ENCODE measurements at regions not wholly inside any gene's neighbourhood (a gene's known extent, or its start where the extent isn't known, plus 50 kb on each side); places are given as distances from the start of the nearest gene placed in this dataset.

DNA sequence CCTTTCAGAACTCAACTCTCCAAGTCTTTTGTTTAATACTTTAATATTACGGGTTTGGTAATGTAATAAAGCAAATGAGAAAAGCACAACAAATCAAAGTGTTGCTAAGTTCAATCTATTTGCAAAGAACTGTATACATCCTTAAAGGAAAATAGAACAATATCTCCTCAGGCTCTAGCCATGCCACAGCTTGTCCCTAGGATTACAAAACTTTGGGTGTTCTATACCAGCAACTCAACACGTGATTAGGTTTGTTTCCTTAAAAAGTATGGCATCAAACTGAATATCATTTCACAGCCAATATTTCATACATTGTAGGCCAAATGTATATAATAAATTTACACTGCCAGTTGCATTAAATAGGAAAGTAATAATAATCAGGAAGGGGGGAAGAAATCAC lies 418.6 kb upstream of the MDFIC2 start:
- no peak overlapping the region for H3K27ac Mint-ChIP-seq
- TF ChIP-seq, protein P1, sequence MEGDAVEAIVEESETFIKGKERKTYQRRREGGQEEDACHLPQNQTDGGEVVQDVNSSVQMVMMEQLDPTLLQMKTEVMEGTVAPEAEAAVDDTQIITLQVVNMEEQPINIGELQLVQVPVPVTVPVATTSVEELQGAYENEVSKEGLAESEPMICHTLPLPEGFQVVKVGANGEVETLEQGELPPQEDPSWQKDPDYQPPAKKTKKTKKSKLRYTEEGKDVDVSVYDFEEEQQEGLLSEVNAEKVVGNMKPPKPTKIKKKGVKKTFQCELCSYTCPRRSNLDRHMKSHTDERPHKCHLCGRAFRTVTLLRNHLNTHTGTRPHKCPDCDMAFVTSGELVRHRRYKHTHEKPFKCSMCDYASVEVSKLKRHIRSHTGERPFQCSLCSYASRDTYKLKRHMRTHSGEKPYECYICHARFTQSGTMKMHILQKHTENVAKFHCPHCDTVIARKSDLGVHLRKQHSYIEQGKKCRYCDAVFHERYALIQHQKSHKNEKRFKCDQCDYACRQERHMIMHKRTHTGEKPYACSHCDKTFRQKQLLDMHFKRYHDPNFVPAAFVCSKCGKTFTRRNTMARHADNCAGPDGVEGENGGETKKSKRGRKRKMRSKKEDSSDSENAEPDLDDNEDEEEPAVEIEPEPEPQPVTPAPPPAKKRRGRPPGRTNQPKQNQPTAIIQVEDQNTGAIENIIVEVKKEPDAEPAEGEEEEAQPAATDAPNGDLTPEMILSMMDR (IDR thresholded peaks at IDR 0.05): no peak
- H3K4me3 Mint-ChIP-seq: no peak overlapping the region
- no peak for DNase-seq
- H3K27me3 Mint-ChIP-seq (ENCODE audit: low read depth, poor library complexity): no peaks in the 10 kb centered on the region
- no peaks in the 10 kb centered on the region for H3K36me3 Mint-ChIP-seq (ENCODE audit: low read depth)
- no peaks in the 10 kb centered on the region for H3K9me3 Mint-ChIP-seq
- peaks cover 23% of the 10 kb centered on the region for H3K4me1 Mint-ChIP-seq

DNA sequence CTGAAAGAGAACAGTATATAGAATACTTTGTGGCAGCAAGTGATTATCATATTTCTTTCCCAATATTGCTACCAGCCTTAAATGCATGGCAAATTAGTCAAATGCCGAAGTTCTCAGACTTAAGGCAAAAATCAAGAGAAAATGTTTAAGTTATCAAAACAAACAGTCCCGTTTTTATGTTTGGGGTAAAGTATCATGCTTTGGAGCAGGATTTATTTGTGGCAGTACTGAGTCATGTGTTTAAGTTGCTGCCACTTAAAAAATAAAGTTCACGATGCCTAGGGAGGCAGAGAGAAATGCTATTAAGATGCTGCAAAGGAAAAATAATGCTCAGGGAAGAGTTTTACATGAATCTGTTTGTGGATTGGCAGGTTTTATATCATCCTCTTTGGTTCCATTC lies 417.4 kb upstream of the MDFIC2 start:
- no peak overlapping the region for H3K4me3 Mint-ChIP-seq
- H3K4me1 Mint-ChIP-seq: peaks cover 26% of the 10 kb centered on the region
- no peaks in the 10 kb centered on the region for H3K9me3 Mint-ChIP-seq
- DNase-seq: no peak
- H3K27me3 Mint-ChIP-seq (ENCODE audit: low read depth, poor library complexity): no peaks in the 10 kb centered on the region
- TF ChIP-seq, protein P1 (IDR thresholded peaks at IDR 0.05): no peak
- H3K36me3 Mint-ChIP-seq (ENCODE audit: low read depth): no peaks in the 10 kb centered on the region
- H3K27ac Mint-ChIP-seq: no peak overlapping the region

DNA sequence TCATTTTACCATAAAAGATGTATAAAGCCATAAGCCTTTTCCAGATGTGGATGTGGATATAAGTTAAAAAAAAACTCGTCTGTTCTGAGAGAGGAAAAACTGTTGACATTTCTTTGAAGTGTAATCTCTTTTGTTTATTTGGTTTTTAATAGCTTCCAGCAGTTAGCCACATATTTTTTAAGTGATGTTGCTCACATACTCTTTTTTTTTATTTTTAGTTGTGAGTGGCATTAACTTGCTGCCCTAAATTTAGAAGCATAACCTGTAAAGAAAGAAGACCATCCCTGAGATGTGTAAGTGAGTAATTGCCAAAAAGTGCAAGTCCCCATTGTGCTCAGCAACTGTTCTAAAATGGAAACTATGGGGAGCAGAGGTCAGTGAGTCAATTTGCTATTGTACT lies 415.9 kb upstream of the MDFIC2 start:
- TF ChIP-seq, protein P1 (IDR thresholded peaks at IDR 0.05): no peak
- Mint-ChIP-seq H3K27ac (no peak overlapping the region), H3K27me3 (ENCODE audit: low read depth, poor library complexity) (no peaks in the 10 kb centered on the region), H3K4me3 (no peak overlapping the region), H3K36me3 (ENCODE audit: low read depth) (no peaks in the 10 kb centered on the region), H3K9me3 (no peaks in the 10 kb centered on the region), H3K4me1 (peaks cover 26% of the 10 kb centered on the region)
- no peak for DNase-seq

DNA sequence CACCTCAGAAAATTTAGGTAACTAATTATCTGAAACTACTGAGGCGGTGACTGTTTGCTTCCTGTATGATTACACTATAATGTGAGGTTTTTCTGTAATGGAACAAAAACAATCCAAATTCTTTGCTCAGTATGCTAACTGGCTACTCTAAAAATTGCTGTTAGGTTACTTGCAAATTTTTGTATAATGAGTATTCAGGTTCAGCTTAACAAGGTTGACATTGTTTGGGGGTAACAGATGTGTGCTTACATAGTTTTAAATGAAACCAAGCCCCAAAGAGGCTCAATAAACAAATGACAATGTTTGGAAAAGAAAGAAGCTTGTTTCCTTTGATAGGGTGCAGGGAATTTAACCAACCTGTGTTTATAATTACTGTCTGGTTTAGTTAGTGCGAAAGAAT lies 414.5 kb upstream of the MDFIC2 start:
- peaks cover 26% of the 10 kb centered on the region for H3K4me1 Mint-ChIP-seq
- no peaks in the 10 kb centered on the region for H3K27me3 Mint-ChIP-seq (ENCODE audit: low read depth, poor library complexity)
- no peaks in the 10 kb centered on the region for H3K9me3 Mint-ChIP-seq
- no peaks in the 10 kb centered on the region for H3K36me3 Mint-ChIP-seq (ENCODE audit: low read depth)
- no peak for DNase-seq
- H3K4me3 Mint-ChIP-seq: no peak overlapping the region
- TF ChIP-seq, protein P1 (IDR thresholded peaks at IDR 0.05): no peak
- H3K27ac Mint-ChIP-seq: no peak overlapping the region

DNA sequence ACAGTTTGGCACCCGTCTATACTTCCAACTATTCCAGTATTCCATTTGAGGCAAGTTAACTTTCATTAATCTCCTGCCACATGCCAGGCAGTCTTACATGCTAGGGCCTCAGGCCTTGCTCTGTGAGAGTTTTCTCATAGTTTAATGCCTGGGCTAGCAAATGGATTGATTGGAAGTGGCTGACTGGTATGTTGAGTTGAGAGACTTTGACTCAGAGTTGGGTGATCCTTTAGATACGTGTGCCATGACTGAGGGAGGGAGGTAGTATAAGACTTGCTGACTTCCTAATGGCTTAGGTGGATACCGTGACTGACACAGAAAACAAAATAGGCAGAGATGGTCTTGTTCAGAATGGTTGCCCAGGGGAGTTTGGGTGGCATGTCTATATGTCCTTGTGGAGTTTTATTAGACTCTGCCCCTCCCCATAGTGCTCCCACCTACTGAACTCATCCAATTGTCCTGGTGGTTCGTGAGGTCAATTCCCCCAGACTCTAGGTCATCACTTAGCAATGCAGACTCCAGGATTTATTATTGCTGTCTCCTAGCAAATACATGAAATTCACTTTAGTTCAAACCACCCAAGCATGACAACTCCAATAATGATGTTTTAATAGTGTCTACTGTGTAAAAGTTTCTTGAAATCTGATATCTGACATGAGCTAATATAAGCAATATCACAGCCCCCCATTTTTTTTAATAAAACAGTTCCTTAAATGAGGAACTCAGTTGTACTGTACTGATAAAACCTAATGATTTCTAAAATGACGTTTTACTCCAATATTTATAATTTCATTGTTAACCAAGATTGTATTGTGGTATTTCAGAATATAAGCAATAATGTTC lies 413.9 kb upstream of the MDFIC2 start:
- TF ChIP-seq, protein P1 (IDR thresholded peaks at IDR 0.05): no peak
- no peaks in the 10 kb centered on the region for H3K36me3 Mint-ChIP-seq (ENCODE audit: low read depth)
- H3K4me3 Mint-ChIP-seq: no peak overlapping the region
- H3K9me3 Mint-ChIP-seq: no peaks in the 10 kb centered on the region
- DNase-seq: no peak
- H3K4me1 Mint-ChIP-seq: peaks cover 26% of the 10 kb centered on the region
- H3K27ac Mint-ChIP-seq: no peak overlapping the region
- H3K27me3 Mint-ChIP-seq (ENCODE audit: low read depth, poor library complexity): no peaks in the 10 kb centered on the region

DNA sequence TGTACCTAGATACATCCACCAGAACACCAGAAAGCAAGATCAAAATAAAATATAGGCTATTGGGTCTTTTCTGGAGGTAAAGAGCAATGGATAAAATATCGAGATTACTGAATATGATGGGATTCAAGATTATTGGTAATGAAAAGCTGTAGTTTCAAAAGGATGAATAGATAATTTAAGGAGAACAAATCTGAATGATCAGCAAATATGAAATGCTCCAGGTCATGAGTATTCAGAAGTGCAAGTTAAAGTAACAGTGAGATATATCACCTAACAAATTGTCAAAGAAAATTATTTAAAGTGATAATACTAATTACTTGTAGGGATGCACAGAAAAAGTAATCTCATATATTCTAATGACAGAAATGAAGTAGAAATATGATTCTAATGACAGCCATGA lies 409.6 kb upstream of the MDFIC2 start:
- Mint-ChIP-seq H3K27ac (no peak overlapping the region), H3K36me3 (ENCODE audit: low read depth) (no peaks in the 10 kb centered on the region), H3K4me1 (peaks cover 12% of the 10 kb centered on the region), H3K27me3 (ENCODE audit: low read depth, poor library complexity) (no peaks in the 10 kb centered on the region), H3K9me3 (no peaks in the 10 kb centered on the region), H3K4me3 (no peak overlapping the region)
- DNase-seq: no peak
- TF ChIP-seq, protein P1 (IDR thresholded peaks at IDR 0.05): no peak
